GM21381 (cell line): ENCODE measurements at regions not wholly inside any gene's neighbourhood (a gene's known extent, or its start where the extent isn't known, plus 50 kb on each side); places are given as distances from the start of the nearest gene placed in this dataset.

ENCODE experiments used
- ATAC-seq: cut with Tn5 transposase; IDR thresholded peaks from one replicate; pipeline ENCODE4 v1.9.1; 2021; ENCODE audit warnings: mild to moderate bottlenecking, moderate library complexity; ENCODE audit not compliant: unreplicated experiment

GRCh38 chr3:159798951-159799350 is 189.7 kb upstream of the IL12A start:
- ATAC-seq: no peak

DNA sequence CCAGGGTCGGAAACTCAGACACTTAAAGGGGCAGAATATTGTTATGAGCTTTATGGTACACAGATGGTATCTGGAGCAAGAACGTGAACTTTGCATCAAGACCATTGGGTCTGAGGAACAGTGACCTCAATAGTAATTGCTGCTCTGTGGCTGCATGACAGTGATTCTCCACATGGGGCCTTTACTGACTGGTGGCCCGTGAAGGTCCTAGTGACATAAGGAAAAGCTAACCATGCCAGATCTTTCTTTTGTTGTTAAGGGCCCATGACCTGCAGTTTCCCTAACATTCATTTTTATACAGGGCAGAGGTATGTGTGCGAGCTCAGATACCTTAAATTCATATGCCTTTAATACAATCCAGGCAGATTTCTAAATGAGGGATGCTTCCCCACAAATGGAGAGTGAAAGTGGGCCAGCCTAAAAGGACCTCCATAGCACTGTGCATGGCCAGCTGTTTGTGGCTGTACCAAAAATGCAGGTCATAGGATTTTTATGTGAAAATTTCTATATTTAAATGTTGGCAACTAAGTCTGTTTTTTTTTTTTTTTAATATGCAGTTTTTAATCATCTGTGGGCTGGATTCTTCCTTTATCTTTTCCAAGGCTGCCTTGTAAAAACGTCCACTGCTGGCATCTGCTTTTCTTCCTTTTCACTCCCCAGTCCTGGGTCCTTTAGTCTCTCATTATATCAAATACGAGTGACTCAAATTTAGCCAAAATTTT is 188.0 kb upstream of the IL12A start:
- ATAC-seq: no peak

- no peak for ATAC-seq
Observed at GRCh38 chr3:159802864-159803263, 185.8 kb upstream of the IL12A start.

- no peak for ATAC-seq
Observed at GRCh38 chr3:159803459-159803858, 185.2 kb upstream of the IL12A start.

DNA sequence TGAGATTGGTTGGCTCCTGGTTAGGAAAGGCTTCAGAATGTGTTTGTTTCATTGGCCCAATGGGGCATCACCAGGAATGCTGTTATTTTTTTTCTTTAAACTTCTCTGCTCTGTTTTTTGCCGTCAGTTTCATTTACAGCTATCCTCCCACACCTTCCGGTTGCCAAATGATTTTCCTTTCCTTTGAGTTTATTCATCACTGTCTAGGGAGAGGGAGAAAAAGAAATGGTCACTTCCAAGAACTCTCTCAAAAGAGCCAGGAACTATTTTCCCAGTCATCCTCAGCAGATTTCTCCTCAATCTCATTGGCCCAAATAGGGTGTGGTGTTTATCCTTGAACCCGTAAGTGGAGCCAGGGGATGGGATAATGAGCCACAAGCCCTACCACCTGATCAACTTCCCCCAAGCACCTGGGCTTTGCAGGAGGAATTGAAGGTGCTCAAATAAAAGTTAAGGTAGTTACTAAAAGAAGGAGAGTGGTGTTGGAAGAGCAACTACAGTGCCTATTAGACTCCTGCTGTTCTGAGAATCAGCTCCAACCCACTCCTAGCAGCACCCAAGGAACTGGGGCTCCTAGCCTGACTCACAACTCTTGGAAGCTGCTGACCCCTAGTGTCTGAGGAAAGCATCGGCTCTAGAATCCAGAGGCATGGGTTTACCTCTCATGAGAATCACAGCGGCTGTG is 183.8 kb upstream of the IL12A start:
- peak; percentile 97 for ATAC-seq

DNA sequence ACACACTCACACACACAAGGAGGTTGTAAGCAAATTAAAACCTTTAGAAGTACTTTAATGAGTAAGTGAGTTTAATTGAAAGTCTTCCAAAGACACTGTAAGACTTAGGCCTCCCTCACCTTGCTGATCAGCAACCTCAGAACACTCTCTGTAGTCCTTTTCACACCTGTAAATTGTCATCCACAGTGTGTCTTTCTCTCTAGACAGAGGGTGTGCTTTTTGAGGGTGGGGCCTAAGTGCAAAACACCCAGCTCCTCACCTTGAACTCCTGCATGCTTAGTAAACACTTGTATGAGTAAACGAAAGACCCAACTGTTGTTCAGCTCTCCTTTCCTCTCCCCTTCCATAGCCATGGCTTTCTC is 183.2 kb upstream of the IL12A start:
- ATAC-seq: no peak

- no peak for ATAC-seq
Observed at GRCh38 chr3:159806412-159806811, 182.2 kb upstream of the IL12A start.

- no peak for ATAC-seq
Observed at GRCh38 chr3:159807137-159808040, 181.2 kb upstream of the IL12A start.

DNA sequence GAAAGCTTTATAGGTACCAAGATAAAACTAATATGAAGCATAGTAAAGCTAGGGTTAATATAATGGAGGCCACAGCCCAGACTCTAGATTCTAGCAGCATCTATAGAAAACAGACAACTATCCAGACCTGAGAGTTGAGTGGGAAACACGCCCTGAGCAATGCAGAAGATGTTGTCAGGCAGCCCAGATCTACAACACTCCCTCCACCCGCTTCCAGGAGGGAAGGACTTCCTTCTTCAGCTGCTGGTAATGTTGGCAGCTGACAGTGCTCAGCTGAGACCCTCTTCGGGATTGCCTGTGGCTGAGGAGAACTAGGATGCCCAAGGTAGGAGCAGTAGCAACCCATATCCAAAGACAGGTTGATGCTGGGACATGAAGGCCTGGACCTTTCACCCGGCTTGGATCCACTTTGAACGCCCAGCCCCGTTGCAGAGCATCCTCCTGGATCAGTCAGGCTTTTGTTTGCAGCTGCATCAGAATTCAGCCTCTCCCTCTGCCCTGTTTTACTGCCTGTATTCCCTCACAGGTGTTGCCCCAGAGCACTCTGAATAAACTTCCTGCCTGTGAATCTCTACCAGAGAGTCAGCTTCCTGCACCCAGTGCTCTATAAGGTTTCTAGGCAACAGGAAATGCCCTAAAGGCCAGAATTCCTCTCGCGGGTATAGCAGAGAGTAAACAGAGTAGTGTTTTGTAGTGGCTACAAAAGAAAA is 174.7 kb upstream of the IL12A start:
- no peak for ATAC-seq

GRCh38 chr3:159816512-159816911 is 172.1 kb upstream of the IL12A start:
- ATAC-seq: no peak

- no peak for ATAC-seq
Observed at GRCh38 chr3:159817126-159817525, 171.5 kb upstream of the IL12A start.

- ATAC-seq: no peak
Observed at GRCh38 chr3:159817571-159817970, 171.1 kb upstream of the IL12A start.

GRCh38 chr3:159818399-159818798 is 170.2 kb upstream of the IL12A start:
- ATAC-seq: no peak

- ATAC-seq: no peak
Observed at GRCh38 chr3:159818997-159819500, 169.6 kb upstream of the IL12A start.

DNA sequence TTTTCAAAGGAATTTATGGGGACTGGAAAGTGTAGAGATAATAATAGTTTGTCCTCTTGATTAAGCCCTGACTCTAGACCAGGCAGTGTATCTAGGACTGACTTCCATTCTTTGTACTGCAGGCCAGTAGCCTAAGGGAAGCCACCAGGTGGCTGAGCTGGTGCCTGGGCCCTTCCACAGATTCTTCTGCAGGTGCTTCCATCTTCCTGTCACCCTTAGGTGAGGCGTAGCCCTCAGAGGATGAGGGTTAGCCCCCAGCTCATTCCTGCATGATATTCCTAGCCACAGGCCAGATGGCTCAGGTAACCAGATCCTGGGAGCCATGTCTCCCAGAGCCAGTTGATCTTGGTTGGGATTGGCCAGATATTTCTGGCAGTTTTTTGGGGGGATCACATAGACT is 169.0 kb upstream of the IL12A start:
- ATAC-seq: no peak

DNA sequence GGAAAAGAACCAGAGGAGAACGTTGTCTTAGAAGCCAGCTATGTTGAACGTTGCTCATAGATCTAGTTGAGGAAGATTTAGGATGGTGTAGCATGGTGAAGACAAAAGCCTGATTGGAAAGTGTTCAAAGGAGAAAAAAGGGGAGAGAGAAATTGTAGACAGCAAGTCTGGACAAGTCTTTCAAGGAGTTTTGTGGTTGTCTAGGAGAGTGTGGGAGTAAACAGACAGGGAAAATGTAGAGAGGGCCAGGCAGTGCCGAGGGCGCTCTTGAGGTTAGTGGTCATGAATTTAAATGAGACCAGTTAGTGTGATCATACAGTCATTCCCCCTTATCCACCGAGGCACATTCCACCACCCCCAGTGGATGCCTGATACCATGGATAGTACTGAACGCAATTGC is 167.5 kb upstream of the IL12A start:
- no peak for ATAC-seq

DNA sequence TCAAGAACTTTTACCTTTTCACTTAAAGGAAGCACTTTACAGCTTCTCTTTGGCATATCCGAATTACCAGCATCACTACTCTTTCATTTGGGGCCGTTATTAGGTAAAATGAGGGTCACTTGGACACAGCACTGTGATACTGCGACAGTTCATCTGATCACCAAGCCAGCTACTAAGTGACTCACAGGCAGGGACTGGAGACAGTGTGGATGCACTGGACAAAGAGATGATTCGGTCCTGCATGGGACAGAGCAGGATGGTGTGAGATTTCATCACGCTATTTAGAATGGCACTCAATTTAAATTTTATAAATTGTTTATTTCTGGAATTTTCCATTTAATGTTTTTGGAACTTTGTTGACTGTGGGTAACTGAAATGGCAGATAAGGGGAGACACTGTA is 166.9 kb upstream of the IL12A start:
- ATAC-seq: no peak

GRCh38 chr3:159823780-159824179 is 164.9 kb upstream of the IL12A start:
- no peak for ATAC-seq

- ATAC-seq: no peak
Observed at GRCh38 chr3:159824333-159824732, 164.3 kb upstream of the IL12A start.

DNA sequence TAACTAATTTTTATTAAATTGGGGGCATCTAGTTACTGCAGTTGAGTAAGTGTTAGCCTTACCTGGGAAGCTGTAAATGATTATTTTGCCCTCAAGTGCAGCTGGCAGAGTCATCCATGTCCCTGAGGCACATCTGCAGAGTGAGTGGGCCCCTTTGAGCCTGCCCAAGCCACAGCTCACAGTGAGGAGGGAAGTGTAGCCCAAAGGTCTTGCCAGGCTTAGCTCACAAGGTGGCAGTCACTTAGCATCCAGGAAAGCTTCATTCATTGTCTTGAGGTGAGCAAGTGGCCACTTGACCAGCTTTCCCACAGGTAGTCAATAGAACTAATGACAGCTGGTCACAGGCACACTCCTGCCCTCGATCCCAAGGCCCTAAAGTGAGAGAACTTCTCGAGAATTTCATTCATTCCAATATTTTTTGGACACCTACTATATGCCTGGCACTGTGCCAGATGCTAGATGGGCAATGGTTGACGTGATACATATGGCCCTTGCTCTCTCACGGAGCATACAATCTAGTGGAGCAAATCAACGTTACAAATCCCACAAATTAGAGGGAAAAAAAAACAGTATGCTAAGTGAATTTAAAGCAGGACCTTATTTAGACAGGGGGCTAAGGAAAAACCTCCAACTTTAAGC is 163.3 kb upstream of the IL12A start:
- ATAC-seq: no peak
